Naive thymus-derived CD4-positive, alpha-beta T cell (primary cell): ENCODE measurements at regions not wholly inside any gene's neighbourhood (a gene's known extent, or its start where the extent isn't known, plus 50 kb on each side); places are given as distances from the start of the nearest gene placed in this dataset.

Experiments
- ATAC-seq: fragments of 150-1000 bp; cut with Tn5 transposase; 2 replicates; pipeline ENCODE4 v1.10.0; 2021; ENCODE audit warnings: mild to moderate bottlenecking, moderate library complexity
- CTCF ChIA-PET: fragments of 350-600 bp; sonication (Branson Sonifier 250); formaldehyde crosslinking; loops from one replicate; lab custom pipeline; 2021; ENCODE audit warnings: antibody characterized with exemption; lab: Charles Lee
- POLR2A ChIA-PET: fragments of 350-600 bp; sonication (Branson Sonifier 250); formaldehyde crosslinking; loops from one replicate; lab custom pipeline; 2021; ENCODE audit warnings: antibody characterized with exemption, inconsistent platforms; lab: Charles Lee
- DNase-seq, 9 donors: peaks; one replicate each; pipeline versions ENCODE4 v3.0.0 to v3.0.0-alpha.2; 2020 to 2022; ENCODE audit warnings: mixed read lengths in 1 of 9
- H3K27ac ChIP-seq: one replicate; pipeline ENCODE4 v1.7.0; 2013; ENCODE audit warnings: mild to moderate bottlenecking, low read depth, low read length, moderate library complexity
- H3K27me3 ChIP-seq, 2 donors: one replicate each; pipeline ENCODE4 v1.7.0; 2013; ENCODE audit warnings: low read length in 2 of 2, mild to moderate bottlenecking in 2 of 2, moderate library complexity in 2 of 2; ENCODE audit not compliant: control insufficient read depth in 2 of 2, insufficient read depth in 2 of 2
- H3K36me3 ChIP-seq, 3 experiments: 1 replicate in 2 of 3; 2 replicates in 1 of 3; pipeline ENCODE4 v1.7.0; 2013; ENCODE audit warnings: low read length in 3 of 3, mild to moderate bottlenecking in 3 of 3, moderate library complexity in 1 of 3; ENCODE audit not compliant: insufficient read depth in 3 of 3, control insufficient read depth in 2 of 3
- H3K4me1 ChIP-seq, 2 donors: one replicate each; pipeline ENCODE4 v1.7.0; 2013; ENCODE audit warnings: low read length in 2 of 2, mild to moderate bottlenecking in 2 of 2, moderate library complexity in 1 of 2; ENCODE audit not compliant: control insufficient read depth in 2 of 2, insufficient read depth in 2 of 2
- H3K4me3 ChIP-seq: 2 replicates; pipeline ENCODE4 v1.7.0; 2013; ENCODE audit warnings: mild to moderate bottlenecking, low read length
- H3K9me3 ChIP-seq, 3 experiments: 1 replicate in 2 of 3; 2 replicates in 1 of 3; pipeline ENCODE4 v1.7.0; 2013; ENCODE audit warnings: low read length in 3 of 3; ENCODE audit not compliant: control insufficient read depth in 2 of 3
- H3K27ac Mint-ChIP-seq, 9 donors: one replicate each; pipeline ENCODE4 v1.8.0; 2020 to 2022; ENCODE audit warnings: mixed read lengths in 9 of 9, mild to moderate bottlenecking in 8 of 9, moderate library complexity in 5 of 9, inconsistent platforms in 2 of 9
- H3K27me3 Mint-ChIP-seq, 5 donors: one replicate each; pipeline ENCODE4 v1.8.0; 2021 to 2022; ENCODE audit warnings: mixed read lengths in 5 of 5, mild to moderate bottlenecking in 1 of 5
- H3K36me3 Mint-ChIP-seq, 5 donors: one replicate each; pipeline ENCODE4 v1.8.0; 2020 to 2022; ENCODE audit warnings: mixed read lengths in 5 of 5, mild to moderate bottlenecking in 3 of 5, inconsistent platforms in 1 of 5
- H3K4me1 Mint-ChIP-seq, 7 donors: one replicate each; pipeline ENCODE4 v1.8.0; 2020 to 2022; ENCODE audit warnings: mixed read lengths in 7 of 7, mild to moderate bottlenecking in 3 of 7, inconsistent platforms in 1 of 7
- H3K4me3 Mint-ChIP-seq, 10 donors: one replicate each; pipeline ENCODE4 v1.8.0; 2020 to 2022; ENCODE audit warnings: mild to moderate bottlenecking in 10 of 10, mixed read lengths in 10 of 10, moderate library complexity in 6 of 10, inconsistent platforms in 2 of 10
- H3K9me3 Mint-ChIP-seq, 11 donors: one replicate each; pipeline ENCODE4 v1.8.0; 2020 to 2022; ENCODE audit warnings: mixed read lengths in 11 of 11, mild to moderate bottlenecking in 4 of 11, inconsistent platforms in 1 of 11, moderate library complexity in 1 of 11
- intact Hi-C, 2 donors: fragments of 100-400 bp; cut with micrococcal nuclease; formaldehyde crosslinking; loops; one replicate each; pipeline ENCODE4 v1.15.1; 2023

DNA sequence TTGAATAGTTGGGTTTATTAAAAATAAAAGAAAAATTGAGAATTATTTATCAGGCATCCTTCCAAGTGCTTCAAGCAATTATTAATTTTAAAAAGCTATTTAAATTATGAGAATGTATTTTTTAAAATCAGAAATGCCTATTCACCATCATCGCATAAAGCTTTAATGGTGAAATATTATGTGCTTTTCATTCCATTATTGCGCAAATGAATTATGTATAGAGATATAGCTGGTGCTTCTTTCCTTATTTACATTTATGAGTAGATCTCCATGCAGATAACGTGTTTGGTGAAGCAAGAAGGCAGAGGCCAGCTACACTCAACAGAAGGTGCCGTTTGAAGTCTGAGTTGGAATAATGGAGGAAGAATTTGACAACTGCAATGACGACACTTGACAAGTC lies 549.1 kb upstream of the DPP6 start:
- Mint-ChIP-seq H3K4me3 (no peak overlapping the region), H3K9me3 (peaks cover 0 to 18% (median 7%) of the 10 kb centered on the region in 11 donors), H3K27ac (no peak overlapping the region), H3K4me1 (no peaks in the 10 kb centered on the region), H3K27me3 (no peaks in the 10 kb centered on the region), H3K36me3 (no peaks in the 10 kb centered on the region)
- ChIA-PET POLR2A (no interaction called here), CTCF (no interaction called here)
- Histone ChIP-seq H3K4me1 (no peaks in the 10 kb centered on the region), H3K4me3 (no peak overlapping the region), H3K36me3 (no peaks in the 10 kb centered on the region), H3K27me3 (no peaks in the 10 kb centered on the region), H3K9me3 (no peaks in the 10 kb centered on the region), H3K27ac (no peak overlapping the region)
- DNase-seq (no peak), ATAC-seq (no peak)
- intact Hi-C loops = no loop called here

DNA sequence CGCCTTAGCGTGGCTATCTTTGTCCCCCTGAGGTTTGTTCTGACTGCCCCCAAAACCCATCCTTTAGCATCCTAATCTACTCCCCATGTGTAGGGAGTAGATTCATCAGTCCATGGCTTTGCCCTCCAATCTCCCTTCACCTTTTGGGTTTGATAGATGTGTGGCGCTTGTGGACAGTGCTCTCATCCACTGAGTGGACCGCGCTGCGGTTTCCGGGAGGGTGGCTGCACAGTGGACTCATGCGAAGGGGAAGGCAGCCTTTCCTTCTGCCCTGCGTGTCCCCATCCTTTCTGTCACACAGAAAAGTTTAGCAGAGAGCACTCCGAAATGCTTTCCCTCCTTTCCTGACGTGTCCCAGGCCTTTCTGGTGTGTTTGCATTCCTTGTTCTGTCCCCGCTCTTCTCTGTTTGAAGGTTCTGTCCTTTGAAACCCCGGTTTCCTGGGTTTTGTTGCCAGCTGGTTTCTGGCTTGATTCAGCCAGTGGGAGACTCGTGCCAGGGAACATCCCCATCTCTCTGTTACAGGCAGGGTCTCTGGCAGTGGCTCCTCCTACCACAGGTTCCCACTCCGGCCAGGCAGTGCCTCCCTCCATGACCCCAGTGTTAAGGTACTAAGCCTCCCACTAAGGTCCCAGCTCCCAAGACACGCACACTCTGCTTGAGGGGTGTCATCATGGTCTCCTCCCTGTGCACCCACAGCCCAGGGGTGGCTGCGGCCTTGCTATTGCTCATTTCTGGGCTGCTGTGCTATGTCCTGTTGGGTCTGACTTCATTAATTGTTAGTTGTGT lies 547.7 kb upstream of the DPP6 start:
- POLR2A ChIA-PET = no interaction called here

DNA sequence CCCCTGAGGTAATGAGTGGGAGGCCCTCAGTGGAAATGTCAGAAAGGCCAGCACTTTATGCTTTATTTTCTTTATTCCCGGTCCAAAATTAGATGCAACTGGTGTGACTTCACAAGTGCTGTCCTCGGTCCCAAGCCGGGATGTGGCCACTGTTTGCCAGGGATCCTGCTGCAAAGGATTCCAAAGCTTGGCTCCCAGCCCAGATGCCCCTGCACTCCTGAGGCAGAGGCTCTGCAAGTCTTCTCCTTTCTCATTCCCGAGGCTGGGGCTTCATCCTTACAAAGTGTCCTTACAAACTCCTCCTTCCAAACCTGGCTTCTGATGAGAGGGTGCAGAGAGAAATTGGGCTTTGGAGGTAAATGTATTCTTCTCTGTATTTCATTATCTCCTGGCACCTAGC lies 544.3 kb upstream of the DPP6 start:
- no peaks in the 10 kb centered on the region for H3K4me1 Mint-ChIP-seq
- H3K9me3 Mint-ChIP-seq = peaks cover 0 to 10% (median 2%) of the 10 kb centered on the region in 11 donors
- Histone ChIP-seq H3K36me3 (no peaks in the 10 kb centered on the region), H3K9me3 (no peaks in the 10 kb centered on the region), H3K4me1 (no peaks in the 10 kb centered on the region), H3K27me3 (no peaks in the 10 kb centered on the region), H3K27ac (no peak overlapping the region), H3K4me3 (no peak overlapping the region)
- ChIA-PET POLR2A (no interaction called here), CTCF (no interaction called here)
- no peaks in the 10 kb centered on the region for H3K36me3 Mint-ChIP-seq
- no peaks in the 10 kb centered on the region for H3K27me3 Mint-ChIP-seq
- DNase-seq (no peak), ATAC-seq (no peak)
- intact Hi-C loops = no loop called here
- H3K27ac Mint-ChIP-seq = no peak overlapping the region
- H3K4me3 Mint-ChIP-seq = no peak overlapping the region

More for the DNA sequence above, 547.7 kb upstream of the DPP6 start:
- DNase-seq (no peak), ATAC-seq (no peak)
- Mint-ChIP-seq H3K9me3 (peaks cover 0 to 18% (median 7%) of the 10 kb centered on the region in 11 donors), H3K4me3 (no peak overlapping the region), H3K4me1 (no peaks in the 10 kb centered on the region), H3K36me3 (no peaks in the 10 kb centered on the region), H3K27ac (peak overlapping the region in 1 of 9 donors; percentile 77), H3K27me3 (no peaks in the 10 kb centered on the region)
- intact Hi-C loops = no loop called here
- Histone ChIP-seq H3K9me3 (no peaks in the 10 kb centered on the region), H3K4me3 (no peak overlapping the region), H3K27ac (no peak overlapping the region), H3K27me3 (no peaks in the 10 kb centered on the region), H3K4me1 (no peaks in the 10 kb centered on the region), H3K36me3 (no peaks in the 10 kb centered on the region)
- CTCF ChIA-PET = no interaction called here

DNA sequence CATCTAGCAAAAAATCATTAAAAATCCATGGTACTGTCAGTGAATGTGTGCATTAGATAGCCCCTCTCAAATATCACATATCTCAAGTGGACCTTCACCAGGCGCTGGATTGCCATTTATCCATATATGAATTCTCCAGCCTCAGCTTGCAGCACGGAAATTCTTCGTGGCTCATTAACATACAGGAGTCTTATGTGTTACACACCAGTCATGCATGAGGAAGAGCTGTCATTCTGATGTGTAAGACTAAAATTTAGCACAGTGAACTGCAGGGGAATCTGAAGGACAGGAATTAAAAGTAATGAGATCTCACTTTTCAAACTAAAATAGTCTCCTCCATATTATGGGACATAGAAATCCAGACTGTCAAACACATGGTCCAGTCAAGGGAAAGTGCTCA lies 542.4 kb upstream of the DPP6 start:
- Histone ChIP-seq H3K27ac (no peak overlapping the region), H3K4me3 (no peak overlapping the region), H3K9me3 (no peaks in the 10 kb centered on the region), H3K4me1 (no peaks in the 10 kb centered on the region), H3K27me3 (no peaks in the 10 kb centered on the region), H3K36me3 (no peaks in the 10 kb centered on the region)
- peaks cover 0 to 7% (median 5%) of the 10 kb centered on the region in 11 donors for H3K9me3 Mint-ChIP-seq
- no peaks in the 10 kb centered on the region for H3K4me1 Mint-ChIP-seq
- peaks cover 0 to 8% (median 0%) of the 10 kb centered on the region in 5 donors for H3K27me3 Mint-ChIP-seq
- H3K4me3 Mint-ChIP-seq = no peak overlapping the region
- POLR2A ChIA-PET = no interaction called here
- CTCF ChIA-PET = no interaction called here
- no peaks in the 10 kb centered on the region for H3K36me3 Mint-ChIP-seq
- DNase-seq = no peak
- no peak for ATAC-seq
- intact Hi-C loops = no loop called here
- H3K27ac Mint-ChIP-seq = no peak overlapping the region

DNA sequence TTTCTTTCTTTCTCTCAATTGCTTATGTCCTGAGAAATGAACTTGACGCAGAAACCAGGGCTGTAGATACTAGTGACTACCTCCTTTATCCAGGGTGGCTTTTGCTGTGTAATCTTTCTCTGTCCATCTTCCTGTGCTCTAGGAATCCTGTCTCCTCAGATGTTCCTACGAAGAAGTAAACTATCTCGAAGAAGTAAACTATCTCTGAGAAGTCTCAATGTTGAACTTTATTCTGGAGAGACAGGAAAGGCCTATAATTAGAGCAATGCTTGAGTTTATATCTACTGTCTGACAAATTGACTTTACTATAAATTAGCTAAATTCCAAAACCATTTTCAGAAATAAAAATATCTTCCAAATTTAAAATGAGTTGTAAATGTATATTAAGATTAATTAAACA lies 541.5 kb upstream of the DPP6 start:
- peaks cover 0 to 8% (median 0%) of the 10 kb centered on the region in 5 donors for H3K27me3 Mint-ChIP-seq
- Histone ChIP-seq H3K36me3 (no peaks in the 10 kb centered on the region), H3K4me1 (no peaks in the 10 kb centered on the region), H3K27ac (no peak overlapping the region), H3K4me3 (no peak overlapping the region), H3K27me3 (no peaks in the 10 kb centered on the region), H3K9me3 (no peaks in the 10 kb centered on the region)
- no peaks in the 10 kb centered on the region for H3K36me3 Mint-ChIP-seq
- no peak for DNase-seq
- no peak for ATAC-seq
- ChIA-PET CTCF (no interaction called here), POLR2A (no interaction called here)
- H3K4me3 Mint-ChIP-seq = no peak overlapping the region
- no peaks in the 10 kb centered on the region for H3K4me1 Mint-ChIP-seq
- intact Hi-C loops = no loop called here
- peaks cover 0 to 10% (median 7%) of the 10 kb centered on the region in 11 donors for H3K9me3 Mint-ChIP-seq
- H3K27ac Mint-ChIP-seq = no peak overlapping the region

DNA sequence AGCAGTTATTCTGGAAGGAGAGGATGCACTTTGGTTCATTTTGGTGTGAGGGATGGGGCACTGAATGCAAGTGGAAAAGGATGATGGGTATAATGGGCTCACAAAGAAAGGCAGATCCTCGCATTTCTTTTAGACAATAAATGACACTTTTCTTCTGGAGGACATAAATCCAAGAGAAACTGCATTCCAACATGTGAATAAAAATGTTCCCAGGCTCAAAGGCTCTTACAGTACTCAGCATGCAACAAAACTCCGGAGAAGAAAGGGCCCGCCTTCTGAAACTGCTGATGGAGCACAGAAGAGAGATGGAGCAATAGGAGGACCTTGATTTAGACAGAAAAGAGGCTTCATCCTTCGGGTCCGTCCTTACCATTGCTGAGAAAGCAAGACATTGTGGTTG lies 538.2 kb upstream of the DPP6 start:
- Histone ChIP-seq H3K9me3 (no peaks in the 10 kb centered on the region), H3K4me3 (no peak overlapping the region), H3K27me3 (no peaks in the 10 kb centered on the region), H3K4me1 (no peaks in the 10 kb centered on the region), H3K36me3 (no peaks in the 10 kb centered on the region), H3K27ac (no peak overlapping the region)
- CTCF ChIA-PET = no interaction called here
- H3K4me1 Mint-ChIP-seq = no peaks in the 10 kb centered on the region
- peaks cover 0 to 8% (median 0%) of the 10 kb centered on the region in 5 donors for H3K27me3 Mint-ChIP-seq
- POLR2A ChIA-PET = no interaction called here
- H3K27ac Mint-ChIP-seq = no peak overlapping the region
- H3K9me3 Mint-ChIP-seq = peaks cover 0 to 18% (median 8%) of the 10 kb centered on the region in 11 donors
- DNase-seq (no peak), ATAC-seq (no peak)
- H3K4me3 Mint-ChIP-seq = no peak overlapping the region
- H3K36me3 Mint-ChIP-seq = no peaks in the 10 kb centered on the region
- intact Hi-C loops = no loop called here

DNA sequence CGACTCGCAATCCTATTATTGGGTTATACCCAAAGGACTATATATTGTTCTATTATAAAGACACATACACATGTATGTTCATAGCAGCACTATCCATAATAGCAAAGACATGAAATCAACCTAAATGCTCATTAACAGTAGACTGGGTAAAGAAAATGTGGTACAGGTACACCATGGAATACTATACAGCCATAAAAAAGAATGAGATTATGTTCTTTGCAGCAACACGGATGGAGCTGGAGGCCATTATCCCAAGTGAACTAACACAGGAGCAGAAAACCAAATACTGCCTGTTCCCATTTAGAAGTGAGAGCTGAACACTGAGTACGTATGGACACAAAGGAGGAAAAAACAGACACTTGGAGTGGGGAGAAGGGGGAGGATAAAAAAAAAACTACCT lies 536.8 kb upstream of the DPP6 start:
- no peak overlapping the region for H3K4me3 Mint-ChIP-seq
- H3K36me3 Mint-ChIP-seq = no peaks in the 10 kb centered on the region
- CTCF ChIA-PET = no interaction called here

More for the DNA sequence above, 536.8 kb upstream of the DPP6 start:
- intact Hi-C loops = no loop called here
- Mint-ChIP-seq H3K27me3 (peaks cover 0 to 8% (median 0%) of the 10 kb centered on the region in 5 donors), H3K4me1 (no peaks in the 10 kb centered on the region), H3K27ac (no peak overlapping the region), H3K9me3 (peaks cover 5 to 23% (median 8%) of the 10 kb centered on the region in 11 donors)
- H3K27me3 ChIP-seq = no peaks in the 10 kb centered on the region
- no peak overlapping the region for H3K4me3 ChIP-seq
- H3K36me3 ChIP-seq = no peaks in the 10 kb centered on the region
- H3K4me1 ChIP-seq = no peaks in the 10 kb centered on the region
- no peak overlapping the region for H3K27ac ChIP-seq
- no peaks in the 10 kb centered on the region for H3K9me3 ChIP-seq
- POLR2A ChIA-PET = no interaction called here
- DNase-seq (no peak), ATAC-seq (no peak)
